GM18909 (cell line): ENCODE measurements at regions not wholly inside any gene's neighbourhood (a gene's known extent, or its start where the extent isn't known, plus 50 kb on each side); places are given as distances from the start of the nearest gene placed in this dataset.

Experiments
- ATAC-seq: cut with Tn5 transposase; IDR thresholded peaks from one replicate; pipeline ENCODE4 v1.9.1; 2021; ENCODE audit warnings: mild to moderate bottlenecking; ENCODE audit not compliant: unreplicated experiment, poor library complexity

GRCh38 chr2:128776461-128777195 lies 458.0 kb upstream of the HS6ST1 start:
- ATAC-seq = no peak

GRCh38 chr2:128777196-128778035 lies 458.7 kb upstream of the HS6ST1 start:
- ATAC-seq = no peak

GRCh38 chr2:128778843-128779242 lies 460.2 kb upstream of the HS6ST1 start:
- no peak for ATAC-seq

GRCh38 chr2:128779301-128780095 lies 460.8 kb upstream of the HS6ST1 start:
- ATAC-seq = no peak

- ATAC-seq = no peak
Measured at GRCh38 chr2:128780434-128781080, 461.9 kb upstream of the HS6ST1 start.

GRCh38 chr2:128781166-128781565 lies 462.5 kb upstream of the HS6ST1 start:
- ATAC-seq = no peak

- ATAC-seq = no peak
Measured at GRCh38 chr2:128781585-128782385, 463.1 kb upstream of the HS6ST1 start.

- no peak for ATAC-seq
Measured at GRCh38 chr2:128782411-128783192, 463.9 kb upstream of the HS6ST1 start.

GRCh38 chr2:128783193-128783671 lies 464.6 kb upstream of the HS6ST1 start:
- ATAC-seq = no peak

GRCh38 chr2:128783896-128784295 lies 465.2 kb upstream of the HS6ST1 start:
- ATAC-seq = no peak

GRCh38 chr2:128784626-128785306 lies 466.1 kb upstream of the HS6ST1 start:
- ATAC-seq = no peak

- ATAC-seq = no peak
Measured at GRCh38 chr2:128786316-128786715, 467.6 kb upstream of the HS6ST1 start.

- no peak for ATAC-seq
Measured at GRCh38 chr2:128786741-128787478, 468.2 kb upstream of the HS6ST1 start.

- no peak for ATAC-seq
Measured at GRCh38 chr2:128787616-128788015, 468.9 kb upstream of the HS6ST1 start.

- ATAC-seq = no peak
Measured at GRCh38 chr2:128788636-128789220, 470.1 kb upstream of the HS6ST1 start.

- ATAC-seq = no peak
Measured at GRCh38 chr2:128789221-128789620, 470.6 kb upstream of the HS6ST1 start.
